ENCODE measurements at regions not wholly inside any gene's neighbourhood (a gene's known extent, or its start where the extent isn't known, plus 50 kb on each side); places are given as distances from the start of the nearest gene placed in this dataset.

- TF ChIP-seq ZNF331 (CRISPR knock-in tag; IDR thresholded peaks at IDR 0.05; ENCODE audit: low read depth) (no peak), CREB1 (CRISPR knock-in tag; IDR thresholded peaks at IDR 0.05; ENCODE audit: low read depth) (no peak), ZNF462 (CRISPR knock-in tag; IDR thresholded peaks at IDR 0.05) (no peak)
Observed at GRCh38 chr2:79388024-79388423, 124.8 kb upstream of the CTNNA2 start (continued).

- H3K27me3 ChIP-seq (ENCODE audit: insufficient read depth): no peaks in the 10 kb centered on the region
- no peaks in the 10 kb centered on the region for H4K20me1 ChIP-seq (replicated peaks; ENCODE audit: insufficient read depth)
- no peak overlapping the region for H3K4me2 ChIP-seq
- H3K9me2 ChIP-seq (ENCODE audit: insufficient read depth): no peaks in the 10 kb centered on the region
- no peaks in the 10 kb centered on the region for H3K4me1 Mint-ChIP-seq
- no peak overlapping the region for H3K4me3 ChIP-seq
- no peaks in the 10 kb centered on the region for H3K79me2 ChIP-seq (replicated peaks; ENCODE audit: insufficient read depth)
- H3K4me1 ChIP-seq (ENCODE audit: insufficient read depth): no peaks in the 10 kb centered on the region
- H2AFZ ChIP-seq: no peak overlapping the region
- no peaks in the 10 kb centered on the region for H3K36me3 Mint-ChIP-seq (ENCODE audit: low read depth)
- no peaks in the 10 kb centered on the region for H3K27me3 Mint-ChIP-seq (ENCODE audit: insufficient read depth, low read depth, poor library complexity)
- DNase-seq (ENCODE audit: low spot score) (no peak), ATAC-seq (no peak)
- H3F3A ChIP-seq (replicated peaks; ENCODE audit: low read depth): no peaks in the 10 kb centered on the region
- H3K27ac ChIP-seq (ENCODE audit: low read depth): no peak overlapping the region
- no peaks in the 10 kb centered on the region for H3K36me3 ChIP-seq (ENCODE audit: insufficient read depth)
- H3K9me3 Mint-ChIP-seq: no peaks in the 10 kb centered on the region
- no peak overlapping the region for H3K27ac Mint-ChIP-seq
- H3K4me3 Mint-ChIP-seq: no peak overlapping the region
- TF ChIP-seq POLR2AphosphoS5 (IDR thresholded peaks at IDR 0.05; ENCODE audit: low read depth): no peak
- no peak for TF ChIP-seq NANOG (IDR thresholded peaks at IDR 0.05; ENCODE audit: borderline replicate concordance)
- no peak for TF ChIP-seq ZNF462 (CRISPR knock-in tag; IDR thresholded peaks at IDR 0.05)
- TF ChIP-seq JUNB (IDR thresholded peaks at IDR 0.05; ENCODE audit: unreplicated experiment): no peak
- no peak for TF ChIP-seq STAT1 (IDR thresholded peaks at IDR 0.05; ENCODE audit: unreplicated experiment)
- TF ChIP-seq CTCF (conservative IDR thresholded peaks at IDR 0.05; ENCODE audit: low read depth in 2 of 2): no peak
- TF ChIP-seq EZH2 (IDR thresholded peaks at IDR 0.05; ENCODE audit: low read depth, unreplicated experiment): no peak
Observed at GRCh38 chr2:79387431-79387830, 125.4 kb upstream of the CTNNA2 start.
